GM12878 (cell line): ENCODE measurements at regions not wholly inside any gene's neighbourhood (a gene's known extent, or its start where the extent isn't known, plus 50 kb on each side); places are given as distances from the start of the nearest gene placed in this dataset.

Experiments used
- ATAC-seq: fragments of 200-7000 bp; cut with Tn5 transposase; 3 replicates; pipeline ENCODE4 v1.9.1; 2020; ENCODE audit warnings: mild to moderate bottlenecking, moderate library complexity
- BruUV-seq: library from RNA; stranded (reverse); fragments of 400-500 nt; replicated peaks from 2 replicates; lab custom pipeline; 2021; lab: Mats Ljungman, UMichigan
- CTCF ChIA-PET: fragments of 300-600 bp; sonication (Branson Sonifier 250); formaldehyde crosslinking; extraction: SDS; loops from one replicate; lab custom pipeline; 2021; ENCODE audit warnings: inconsistent platforms; lab: Yijun Ruan, JAX
- POLR2A ChIA-PET: fragments of 350-600 bp; formaldehyde crosslinking; extraction: SDS; loops from one replicate; lab custom pipeline; 2021; ENCODE audit warnings: inconsistent platforms; lab: Charles Lee
- RAD21 ChIA-PET: fragments of 300-600 bp; sonication (Branson Sonifier 250); formaldehyde crosslinking; loops from one replicate; lab custom pipeline; 2023; ENCODE audit warnings: antibody characterized with exemption; ENCODE audit not compliant: unreplicated experiment; lab: Charles Lee
- SMC1A ChIA-PET: fragments of 300-600 bp; sonication (Branson Sonifier 250); formaldehyde crosslinking; loops from one replicate; lab custom pipeline; 2023; ENCODE audit not compliant: unreplicated experiment, uncharacterized antibody; lab: Charles Lee
- DNase-seq: peaks from one replicate; pipeline ENCODE4 v3.0.0-alpha.2; 2011; ENCODE audit warnings: low read depth, low spot score
- FAIRE-seq: peaks from 3 replicates; lab custom pipeline; 2011; peaks lifted over from hg19 to GRCh38; lab: Jason Lieb, UNC
- H2AFZ ChIP-seq: 2 replicates; pipeline ENCODE4 v1.6.0; 2011; ENCODE audit warnings: low read depth, low read length, control low read depth; ENCODE audit not compliant: control insufficient read depth
- H3K27ac ChIP-seq: 2 replicates; pipeline ENCODE4 v1.5.1; 2011; ENCODE audit warnings: control low read depth; ENCODE audit not compliant: control insufficient read depth, insufficient read depth
- H3K27me3 ChIP-seq, 2 experiments: replicated peaks in 1 of 2; 2 replicates each; pipeline versions ENCODE4 v1.6.0 to v1.6.1; 2011; ENCODE audit warnings: low read length in 1 of 2; ENCODE audit not compliant: control insufficient read depth in 2 of 2, insufficient read depth in 2 of 2
- H3K36me3 ChIP-seq, 2 experiments: 2 replicates each; pipeline ENCODE4 v1.5.1; 2011; ENCODE audit warnings: low read length in 1 of 2; ENCODE audit not compliant: control insufficient read depth in 2 of 2, insufficient read depth in 2 of 2
- H3K4me1 ChIP-seq: 2 replicates; pipeline ENCODE4 v1.6.1; 2011; ENCODE audit warnings: mild to moderate bottlenecking, low read length, moderate library complexity, mixed read lengths; ENCODE audit not compliant: control insufficient read depth, insufficient read depth
- H3K4me2 ChIP-seq: 2 replicates; pipeline ENCODE4 v1.6.0; 2011; ENCODE audit warnings: control low read depth; ENCODE audit not compliant: control insufficient read depth, insufficient read depth
- H3K4me3 ChIP-seq: fragments of 200-600 bp; sonication (generic); 2 replicates; pipeline ENCODE4 v1.5.1; 2016
- H3K79me2 ChIP-seq: 2 replicates; pipeline ENCODE4 v1.6.0; 2011; ENCODE audit warnings: low read length; ENCODE audit not compliant: control insufficient read depth, insufficient read depth
- H3K9ac ChIP-seq: 2 replicates; pipeline ENCODE4 v1.8.0; 2011; ENCODE audit warnings: low read length, control low read depth, mixed read lengths; ENCODE audit not compliant: control insufficient read depth, insufficient read depth
- H3K9me3 ChIP-seq: replicated peaks from 3 replicates; pipeline ENCODE4 v1.5.1; 2011; ENCODE audit warnings: mild to moderate bottlenecking, low read length; ENCODE audit not compliant: control insufficient read depth, insufficient read depth
- H4K20me1 ChIP-seq: 2 replicates; pipeline ENCODE4 v1.6.0; 2011; ENCODE audit not compliant: control insufficient read depth, insufficient read depth
- BCL11A ChIP-seq: IDR thresholded peaks from 2 replicates; pipeline ENCODE4 v1.6.1; 2011; ENCODE audit warnings: low read depth, low read length
- EGR1 ChIP-seq, 2 experiments: IDR thresholded peaks; 1 replicate in 1 of 2; 2 replicates in 1 of 2; pipeline ENCODE4 v1.6.1; 2011 to 2012; ENCODE audit warnings: low read depth in 2 of 2, low read length in 2 of 2, borderline replicate concordance in 1 of 2, mild to moderate bottlenecking in 1 of 2, moderate library complexity in 1 of 2
- HDAC6 ChIP-seq: fragments of 200-600 bp; sonication (generic); IDR thresholded peaks from one replicate; pipeline ENCODE4 v1.8.0; 2017; ENCODE audit warnings: antibody characterized with exemption; ENCODE audit not compliant: unreplicated experiment
- HSF1 ChIP-seq: fragments of 150-350 bp; IDR thresholded peaks from 2 replicates; pipeline ENCODE4 v1.6.1; 2014; ENCODE audit warnings: mild to moderate bottlenecking, low read depth, low read length
- LARP7 ChIP-seq: fragments of 450-650 bp; IDR thresholded peaks from 2 replicates; pipeline ENCODE4 v1.6.1; 2017; ENCODE audit warnings: mild to moderate bottlenecking
- STAT1 ChIP-seq: fragments of 450-650 bp; conservative IDR thresholded peaks from 2 replicates; pipeline ENCODE4 v1.6.1; 2014; ENCODE audit warnings: antibody characterized with exemption, mild to moderate bottlenecking
- ZBED1 ChIP-seq: IDR thresholded peaks from 2 replicates; pipeline ENCODE4 v1.6.1; 2016; ENCODE audit warnings: borderline replicate concordance
- ZNF24 ChIP-seq: fragments of 450-650 bp; IDR thresholded peaks from 2 replicates; pipeline ENCODE4 v1.6.1; 2017; ENCODE audit warnings: antibody characterized with exemption, mild to moderate bottlenecking
- in situ Hi-C: fragments of 300-500 bp; cut with MboI; formaldehyde crosslinking; loops from 9 replicates; pipeline ENCODE4 v1.14.3; 2018; ENCODE audit warnings: mixed read lengths
- intact Hi-C: fragments of 100-400 bp; cut with micrococcal nuclease; formaldehyde crosslinking; loops from one replicate; pipeline ENCODE4 v1.14.2; 2022; ENCODE audit not compliant: unreplicated experiment
- TF ChIP-seq, protein P1 (sequence below): IDR thresholded peaks from 2 replicates; pipeline ENCODE4 v1.6.1; 2012; ENCODE audit warnings: low read length, inconsistent platforms

DNA sequence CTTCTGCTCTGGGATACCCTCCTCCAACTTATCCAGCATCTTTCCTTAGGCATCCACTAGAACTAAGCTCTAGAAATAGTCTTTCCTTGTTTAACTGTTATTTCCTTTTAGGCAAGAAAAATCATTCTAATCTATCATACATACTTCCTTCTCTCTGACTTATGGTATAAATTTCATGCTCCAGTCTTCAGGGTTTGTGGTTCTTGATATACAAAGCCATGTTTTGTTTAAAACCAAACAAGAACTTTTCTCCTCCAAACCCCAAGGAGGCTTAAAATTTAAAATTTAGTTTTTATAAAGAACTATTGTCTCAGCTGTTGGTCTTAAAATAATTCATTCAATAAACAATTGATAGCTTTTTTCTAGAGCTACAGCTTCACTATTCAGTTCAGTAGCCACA lies 77.2 kb downstream of the CD164 start:
- no peaks in the 10 kb centered on the region for H3K79me2 ChIP-seq
- in situ Hi-C loops (no loop called here), intact Hi-C loops (no loop called here)
- ChIA-PET SMC1A (interaction anchor here (1.2 kb wide), 1 partner anchor 10 kb away, joined by 3 read pairs; no protein-coding TSS in a partner anchor), RAD21 (no interaction called here), CTCF (no interaction called here), POLR2A (no interaction called here)
- H3K9ac ChIP-seq = no peak overlapping the region
- H3K27ac ChIP-seq = no peak overlapping the region
- peaks cover 12% of the 10 kb centered on the region; the same call in 1 of the 2 replicates for H3K4me1 ChIP-seq
- ATAC-seq (no peak), FAIRE-seq (no peak), DNase-seq (no peak)
- TF ChIP-seq HDAC6 (no peak), ZBED1 (no peak), HSF1 (no peak), LARP7 (no peak), STAT1 (no peak), ZNF24 (no peak), BCL11A (no peak), EGR1 (IDR thresholded peaks at IDR 0.05; ENCODE audit: borderline replicate concordance in 1 of 2, low read depth in 2 of 2, low read length in 2 of 2) (no peak)
- TF ChIP-seq, protein P1, sequence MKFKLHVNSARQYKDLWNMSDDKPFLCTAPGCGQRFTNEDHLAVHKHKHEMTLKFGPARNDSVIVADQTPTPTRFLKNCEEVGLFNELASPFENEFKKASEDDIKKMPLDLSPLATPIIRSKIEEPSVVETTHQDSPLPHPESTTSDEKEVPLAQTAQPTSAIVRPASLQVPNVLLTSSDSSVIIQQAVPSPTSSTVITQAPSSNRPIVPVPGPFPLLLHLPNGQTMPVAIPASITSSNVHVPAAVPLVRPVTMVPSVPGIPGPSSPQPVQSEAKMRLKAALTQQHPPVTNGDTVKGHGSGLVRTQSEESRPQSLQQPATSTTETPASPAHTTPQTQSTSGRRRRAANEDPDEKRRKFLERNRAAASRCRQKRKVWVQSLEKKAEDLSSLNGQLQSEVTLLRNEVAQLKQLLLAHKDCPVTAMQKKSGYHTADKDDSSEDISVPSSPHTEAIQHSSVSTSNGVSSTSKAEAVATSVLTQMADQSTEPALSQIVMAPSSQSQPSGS = no peak
- H3K9me3 ChIP-seq = no peaks in the 10 kb centered on the region
- no TSS peak for BruUV-seq
- no peaks in the 10 kb centered on the region for H4K20me1 ChIP-seq
- H3K4me2 ChIP-seq = no peak overlapping the region
- no peak overlapping the region for H2AFZ ChIP-seq
- H3K4me3 ChIP-seq = no peak overlapping the region
- H3K27me3 ChIP-seq = no peaks in the 10 kb centered on the region
- no peaks in the 10 kb centered on the region for H3K36me3 ChIP-seq
